ENCODE measurements at regions not wholly inside any gene's neighbourhood (a gene's known extent, or its start where the extent isn't known, plus 50 kb on each side); places are given as distances from the start of the nearest gene placed in this dataset.

DNA sequence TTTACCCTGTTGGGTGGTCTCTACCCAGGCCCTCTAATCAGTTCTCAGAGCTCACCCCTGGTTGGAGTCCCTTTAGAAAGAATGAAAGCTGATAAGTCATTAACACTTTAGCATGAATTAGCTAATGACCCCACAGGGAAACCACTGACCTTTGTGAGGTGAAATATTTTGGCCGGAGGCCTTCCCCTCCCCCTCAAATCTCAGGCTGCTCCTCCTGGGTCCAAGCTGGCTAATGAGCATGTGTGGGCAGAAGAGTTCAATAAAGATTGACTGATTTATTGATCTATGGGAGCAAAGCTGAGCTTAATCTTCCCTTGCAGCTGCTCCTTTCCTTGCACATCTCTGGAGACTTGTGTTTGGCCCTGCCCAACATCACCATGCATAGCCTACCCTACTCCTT is 78.8 kb upstream of the CCDC85A start:
- DNase-seq = no peak

DNA sequence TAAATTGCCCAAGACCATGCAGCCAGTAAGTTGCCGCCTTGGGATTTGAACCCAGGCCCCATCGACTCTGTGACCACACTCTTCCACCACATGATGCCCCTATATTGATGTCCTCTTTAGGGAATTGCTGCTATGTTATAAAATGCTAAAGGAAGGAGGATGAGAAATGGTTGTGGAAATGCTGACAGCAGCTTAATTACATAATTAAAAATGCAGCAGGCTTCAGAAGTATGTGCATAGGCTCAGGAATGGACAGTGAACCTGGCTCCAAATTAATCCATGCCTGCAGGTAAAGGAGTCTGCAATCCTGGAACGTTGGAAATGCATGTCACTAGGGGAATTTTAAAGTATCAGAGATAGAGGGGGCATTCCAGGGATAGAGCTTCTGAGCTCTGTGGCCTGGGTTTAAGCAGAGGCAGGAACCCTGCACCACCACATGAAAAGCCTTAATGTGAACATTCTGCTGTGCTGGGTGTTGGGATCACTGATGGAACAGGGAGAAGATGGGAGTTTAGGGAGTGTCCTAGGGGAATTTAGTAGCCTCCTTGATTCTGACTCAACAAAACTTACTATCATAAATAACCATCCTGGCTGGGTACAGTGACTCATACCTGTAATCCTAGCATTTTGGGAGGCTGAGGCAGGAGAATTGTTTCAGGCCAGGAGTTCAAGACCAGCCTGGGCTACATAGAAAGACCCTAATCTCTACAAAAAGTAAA is 76.1 kb upstream of the CCDC85A start:
- DNase-seq = no peak

DNA sequence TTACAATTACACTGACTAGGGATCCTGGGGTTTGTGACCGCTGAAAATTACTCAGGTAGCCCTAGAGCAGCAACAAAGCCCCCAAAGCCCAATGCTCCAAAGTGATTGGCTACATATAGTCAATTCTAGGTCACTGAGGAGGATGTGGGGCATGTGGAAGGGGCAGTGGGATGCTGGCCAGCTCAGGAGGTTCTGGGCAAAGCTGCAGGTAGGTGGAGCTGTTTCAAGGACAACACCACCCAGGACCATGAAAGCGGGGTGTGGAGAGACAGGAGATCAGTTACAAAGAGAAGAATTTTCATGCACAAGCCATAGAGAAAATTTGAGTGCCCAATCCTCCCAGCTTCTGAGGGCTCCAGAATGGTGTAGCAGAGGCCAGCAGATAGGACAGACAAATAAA is 75.0 kb upstream of the CCDC85A start:
- no peak for DNase-seq

GRCh38 chr2:56109994-56110393 is 73.8 kb upstream of the CCDC85A start:
- DNase-seq = no peak

DNA sequence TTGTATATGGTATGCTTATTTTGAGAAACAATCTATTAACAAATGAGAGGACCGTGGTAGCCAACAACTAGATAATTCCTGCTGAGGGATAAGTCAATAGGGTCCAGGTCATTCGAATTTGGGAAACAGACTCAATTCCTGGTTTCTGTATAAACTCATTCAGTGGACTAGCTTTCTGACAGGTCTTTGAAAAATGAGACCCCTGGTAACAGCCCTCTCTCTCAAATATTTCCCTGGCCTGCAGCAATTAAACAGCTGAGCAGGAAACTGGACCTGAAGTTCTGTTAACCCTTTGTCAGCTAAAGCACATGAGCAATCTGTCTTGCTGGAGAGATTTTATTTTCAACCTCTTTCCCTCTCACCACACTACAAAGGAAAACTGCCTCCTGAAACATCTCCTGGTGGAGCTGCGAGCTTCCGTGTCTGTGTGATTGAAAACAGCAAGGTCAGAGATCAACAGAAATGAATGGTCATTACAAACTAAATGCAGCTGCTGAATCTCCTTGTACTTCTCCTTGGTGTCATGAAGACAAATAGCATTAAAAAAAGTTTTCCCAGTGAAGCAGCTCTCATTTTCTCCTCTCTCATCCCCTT is 70.3 kb upstream of the CCDC85A start:
- no peak for DNase-seq

DNA sequence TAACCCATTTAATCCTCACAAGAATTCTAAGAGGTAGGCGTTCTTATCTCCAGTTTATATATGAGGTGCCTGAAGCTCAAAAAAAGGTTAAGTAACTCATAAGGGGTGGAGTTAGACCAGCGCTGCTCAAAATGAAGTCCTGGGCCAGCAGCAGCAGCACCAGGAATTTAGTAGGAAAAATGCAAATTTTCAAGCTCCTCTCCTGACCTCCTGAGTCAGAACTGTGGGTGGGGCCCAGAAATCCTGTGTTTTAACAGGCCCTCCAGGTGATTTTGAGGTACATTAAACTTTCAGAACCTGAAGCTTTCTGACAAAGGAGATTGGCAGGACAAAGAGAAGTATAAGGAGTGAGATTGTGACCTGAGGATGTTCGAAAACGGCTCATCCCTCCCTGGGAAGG is 66.0 kb upstream of the CCDC85A start:
- DNase-seq = no peak

DNA sequence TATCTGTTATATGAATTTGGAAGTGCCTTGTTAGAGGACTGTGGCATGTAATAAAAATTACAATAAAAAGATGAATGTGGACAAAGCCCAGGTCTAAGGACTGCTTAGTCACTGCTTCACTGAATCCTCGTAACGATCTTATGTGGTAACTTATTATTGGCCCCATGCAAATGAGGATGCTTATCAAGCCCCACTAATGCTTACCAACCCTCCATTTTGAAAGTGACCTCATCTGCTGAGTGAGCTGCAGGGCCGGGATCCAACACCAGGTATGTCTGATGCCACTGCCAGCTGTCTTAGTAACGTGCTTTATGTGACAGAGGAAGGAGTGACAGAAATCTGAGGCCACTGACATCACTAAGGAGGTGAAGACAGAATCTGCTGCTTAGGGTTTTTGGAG is 65.3 kb upstream of the CCDC85A start:
- DNase-seq = no peak

GRCh38 chr2:56121995-56122394 is 61.8 kb upstream of the CCDC85A start:
- DNase-seq = no peak

- no peak for DNase-seq
These were observed 60.3 kb upstream of the CCDC85A start for GRCh38 chr2:56123538-56123937.

- no peak for DNase-seq
These were observed 56.8 kb upstream of the CCDC85A start for GRCh38 chr2:56127010-56127409.

DNA sequence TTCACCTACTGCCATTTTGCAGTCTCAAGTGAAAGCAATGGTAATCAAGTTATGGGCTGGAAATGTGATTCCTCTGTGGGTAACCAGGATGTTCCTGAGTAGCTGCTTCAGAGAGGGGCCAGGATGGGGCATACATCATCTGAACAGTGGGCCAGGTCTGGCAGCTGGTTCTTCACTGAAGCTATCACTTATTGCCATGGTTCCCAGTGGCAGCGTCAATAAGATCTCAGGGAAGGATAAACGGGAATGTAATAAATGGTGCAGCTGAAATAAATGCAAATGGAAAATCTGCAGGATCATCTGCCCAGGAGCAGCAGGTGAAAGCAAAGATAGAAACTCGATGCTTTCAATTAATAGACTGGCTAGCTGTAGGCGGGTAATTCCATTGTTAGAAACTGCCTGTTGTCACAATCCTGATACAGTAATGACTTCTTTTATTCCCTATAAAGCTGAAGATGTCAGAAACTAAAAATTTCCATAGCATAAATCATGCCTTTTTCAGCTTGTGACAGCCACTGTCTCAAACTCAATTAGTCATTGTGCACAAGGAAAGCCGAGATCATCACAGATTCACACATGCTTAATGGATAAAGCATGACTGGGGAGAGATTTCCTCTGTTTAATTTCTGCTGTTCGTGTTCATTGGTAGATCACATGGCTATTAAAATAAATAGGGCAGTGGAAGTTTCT is 56.2 kb upstream of the CCDC85A start:
- DNase-seq = peak; percentile 81

DNA sequence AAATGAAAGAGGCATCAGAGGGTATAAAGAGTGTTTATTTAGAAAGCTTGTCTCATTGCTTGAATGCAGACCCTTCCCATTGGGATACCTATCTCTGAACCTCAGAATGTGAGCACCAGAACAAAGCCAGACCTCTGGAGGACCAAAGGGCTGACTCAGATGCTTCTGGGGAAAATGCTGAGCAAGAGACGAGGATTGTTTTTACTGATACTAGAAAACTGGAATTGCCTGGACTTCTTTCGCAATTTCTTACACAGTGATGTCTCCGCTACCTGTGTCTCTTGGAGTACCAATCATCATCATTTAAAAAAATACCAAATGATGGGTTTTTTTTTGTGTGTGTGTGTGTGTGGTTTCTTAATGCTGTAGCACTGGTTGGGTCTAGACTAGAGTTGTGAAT is 55.6 kb upstream of the CCDC85A start:
- DNase-seq = no peak

GRCh38 chr2:56130463-56131070 is 53.2 kb upstream of the CCDC85A start:
- DNase-seq = peak; percentile 30

DNA sequence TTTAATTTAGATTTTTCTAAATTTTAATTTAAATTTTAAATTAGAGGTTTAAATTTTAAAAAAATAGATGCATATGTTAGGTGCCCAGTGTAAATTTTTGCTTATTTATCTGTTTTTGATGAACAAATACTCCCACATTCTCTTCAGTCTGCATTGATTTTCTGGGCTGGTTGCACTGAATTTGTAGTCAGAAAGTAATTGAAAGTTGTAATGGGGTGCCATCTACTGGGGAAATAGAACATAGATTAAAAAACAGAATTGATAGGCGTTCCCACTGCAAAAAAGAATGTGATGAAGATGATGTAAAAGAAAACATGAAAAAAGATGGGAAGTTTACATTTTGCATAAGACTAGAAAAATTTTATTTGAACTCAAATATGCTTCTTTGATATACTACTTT is 51.7 kb upstream of the CCDC85A start:
- peak; percentile 42 for DNase-seq

DNA sequence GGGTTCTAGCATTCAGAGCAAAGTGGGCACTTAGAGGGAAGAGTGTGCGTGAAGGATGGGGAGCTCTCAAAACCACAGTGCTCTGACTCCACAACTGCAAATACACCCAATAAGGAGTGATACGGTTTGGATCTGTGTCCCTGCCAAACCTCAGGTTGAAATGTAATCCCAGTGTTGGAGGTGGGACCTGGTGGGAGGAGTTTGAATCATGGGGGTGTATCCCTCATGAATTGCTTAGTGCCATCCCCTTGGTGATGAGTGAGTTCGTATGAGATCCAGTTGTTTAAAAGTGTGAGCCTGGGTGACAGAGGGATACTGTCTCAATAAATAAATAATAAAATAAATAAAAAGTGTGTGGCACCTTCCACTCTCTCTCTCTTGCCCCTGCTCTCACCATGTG is 50.3 kb upstream of the CCDC85A start:
- no peak for DNase-seq

GRCh38 chr2:56133931-56134629 is 49.7 kb upstream of the CCDC85A start:
- no peak for DNase-seq
